NCI-H526 (cell line): ENCODE measurements at regions not wholly inside any gene's neighbourhood (a gene's known extent, or its start where the extent isn't known, plus 50 kb on each side); places are given as distances from the start of the nearest gene placed in this dataset.
"Not testable (repeated sequence)": the region's sequence is repeated elsewhere in the genome, so short reads cannot be mapped to it uniquely, and the experiment has no call there.

Experiments used
- DNase-seq, 2 experiments: peaks; one replicate each; lab custom pipeline; 2025; lab: John Stamatoyannopoulos, UW

- DNase-seq, result not testable (repeated sequence)
These were observed 62.2 kb upstream of the FBXL17 start for GRCh38 chr5:108444130-108444529.

GRCh38 chr5:108442063-108442651 lies 60.3 kb upstream of the FBXL17 start:
- not testable (repeated sequence) for DNase-seq

GRCh38 chr5:108437425-108437824 lies 55.5 kb upstream of the FBXL17 start:
- DNase-seq, result no peak

GRCh38 chr5:108436696-108437095 lies 54.8 kb upstream of the FBXL17 start:
- no peak for DNase-seq

- no peak for DNase-seq
These were observed 51.7 kb upstream of the FBXL17 start for GRCh38 chr5:108433600-108433999.

- DNase-seq, result no peak
These were observed 50.1 kb upstream of the FBXL17 start for GRCh38 chr5:108432024-108432423.
